H1 (cell line): ENCODE measurements at regions not wholly inside any gene's neighbourhood (a gene's known extent, or its start where the extent isn't known, plus 50 kb on each side); places are given as distances from the start of the nearest gene placed in this dataset.

Experiments
- EGR1 ChIP-seq: IDR thresholded peaks from 2 replicates; pipeline ENCODE4 v1.6.1; 2011; ENCODE audit warnings: low read depth, low read length, borderline replicate concordance
- PHF8 ChIP-seq: fragments of 200-600 bp; sonication (generic); conservative IDR thresholded peaks from 2 replicates; pipeline ENCODE4 v1.7.1; 2012; ENCODE audit warnings: low read depth, mild to moderate bottlenecking, inconsistent platforms, low read length, moderate library complexity
- POLR2AphosphoS5 ChIP-seq: IDR thresholded peaks from 2 replicates; pipeline ENCODE4 v1.6.1; 2011; ENCODE audit warnings: low read depth, low read length
- TF ChIP-seq, protein P1 (sequence below): fragments of 300-600 bp; sonication (generic); IDR thresholded peaks from 2 replicates; pipeline ENCODE4 v1.7.1; 2012; ENCODE audit warnings: low read length, moderate library complexity, mild to moderate bottlenecking, inconsistent platforms; ENCODE audit not compliant: insufficient replicate concordance

DNA sequence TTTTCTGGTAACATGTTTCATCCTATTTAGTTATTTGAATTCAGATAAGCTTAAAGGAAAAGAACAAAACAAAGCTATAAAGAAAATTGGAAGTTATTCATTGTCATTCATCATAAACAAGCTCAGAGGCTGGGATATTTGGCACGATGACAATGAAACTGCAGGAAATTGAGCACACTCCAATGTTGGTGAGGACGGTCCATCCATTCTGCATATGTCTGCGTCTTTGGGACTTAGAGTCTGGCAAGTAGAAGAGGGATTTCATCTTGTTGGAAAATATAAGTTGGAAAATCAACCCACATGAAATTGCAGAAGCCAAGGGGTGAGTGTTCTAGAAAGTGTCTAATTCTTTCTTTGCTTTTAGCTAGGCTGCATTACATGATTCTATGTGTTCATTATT lies 78.4 kb downstream of the HDGFL1 start (continued):
- TF ChIP-seq, protein P1, sequence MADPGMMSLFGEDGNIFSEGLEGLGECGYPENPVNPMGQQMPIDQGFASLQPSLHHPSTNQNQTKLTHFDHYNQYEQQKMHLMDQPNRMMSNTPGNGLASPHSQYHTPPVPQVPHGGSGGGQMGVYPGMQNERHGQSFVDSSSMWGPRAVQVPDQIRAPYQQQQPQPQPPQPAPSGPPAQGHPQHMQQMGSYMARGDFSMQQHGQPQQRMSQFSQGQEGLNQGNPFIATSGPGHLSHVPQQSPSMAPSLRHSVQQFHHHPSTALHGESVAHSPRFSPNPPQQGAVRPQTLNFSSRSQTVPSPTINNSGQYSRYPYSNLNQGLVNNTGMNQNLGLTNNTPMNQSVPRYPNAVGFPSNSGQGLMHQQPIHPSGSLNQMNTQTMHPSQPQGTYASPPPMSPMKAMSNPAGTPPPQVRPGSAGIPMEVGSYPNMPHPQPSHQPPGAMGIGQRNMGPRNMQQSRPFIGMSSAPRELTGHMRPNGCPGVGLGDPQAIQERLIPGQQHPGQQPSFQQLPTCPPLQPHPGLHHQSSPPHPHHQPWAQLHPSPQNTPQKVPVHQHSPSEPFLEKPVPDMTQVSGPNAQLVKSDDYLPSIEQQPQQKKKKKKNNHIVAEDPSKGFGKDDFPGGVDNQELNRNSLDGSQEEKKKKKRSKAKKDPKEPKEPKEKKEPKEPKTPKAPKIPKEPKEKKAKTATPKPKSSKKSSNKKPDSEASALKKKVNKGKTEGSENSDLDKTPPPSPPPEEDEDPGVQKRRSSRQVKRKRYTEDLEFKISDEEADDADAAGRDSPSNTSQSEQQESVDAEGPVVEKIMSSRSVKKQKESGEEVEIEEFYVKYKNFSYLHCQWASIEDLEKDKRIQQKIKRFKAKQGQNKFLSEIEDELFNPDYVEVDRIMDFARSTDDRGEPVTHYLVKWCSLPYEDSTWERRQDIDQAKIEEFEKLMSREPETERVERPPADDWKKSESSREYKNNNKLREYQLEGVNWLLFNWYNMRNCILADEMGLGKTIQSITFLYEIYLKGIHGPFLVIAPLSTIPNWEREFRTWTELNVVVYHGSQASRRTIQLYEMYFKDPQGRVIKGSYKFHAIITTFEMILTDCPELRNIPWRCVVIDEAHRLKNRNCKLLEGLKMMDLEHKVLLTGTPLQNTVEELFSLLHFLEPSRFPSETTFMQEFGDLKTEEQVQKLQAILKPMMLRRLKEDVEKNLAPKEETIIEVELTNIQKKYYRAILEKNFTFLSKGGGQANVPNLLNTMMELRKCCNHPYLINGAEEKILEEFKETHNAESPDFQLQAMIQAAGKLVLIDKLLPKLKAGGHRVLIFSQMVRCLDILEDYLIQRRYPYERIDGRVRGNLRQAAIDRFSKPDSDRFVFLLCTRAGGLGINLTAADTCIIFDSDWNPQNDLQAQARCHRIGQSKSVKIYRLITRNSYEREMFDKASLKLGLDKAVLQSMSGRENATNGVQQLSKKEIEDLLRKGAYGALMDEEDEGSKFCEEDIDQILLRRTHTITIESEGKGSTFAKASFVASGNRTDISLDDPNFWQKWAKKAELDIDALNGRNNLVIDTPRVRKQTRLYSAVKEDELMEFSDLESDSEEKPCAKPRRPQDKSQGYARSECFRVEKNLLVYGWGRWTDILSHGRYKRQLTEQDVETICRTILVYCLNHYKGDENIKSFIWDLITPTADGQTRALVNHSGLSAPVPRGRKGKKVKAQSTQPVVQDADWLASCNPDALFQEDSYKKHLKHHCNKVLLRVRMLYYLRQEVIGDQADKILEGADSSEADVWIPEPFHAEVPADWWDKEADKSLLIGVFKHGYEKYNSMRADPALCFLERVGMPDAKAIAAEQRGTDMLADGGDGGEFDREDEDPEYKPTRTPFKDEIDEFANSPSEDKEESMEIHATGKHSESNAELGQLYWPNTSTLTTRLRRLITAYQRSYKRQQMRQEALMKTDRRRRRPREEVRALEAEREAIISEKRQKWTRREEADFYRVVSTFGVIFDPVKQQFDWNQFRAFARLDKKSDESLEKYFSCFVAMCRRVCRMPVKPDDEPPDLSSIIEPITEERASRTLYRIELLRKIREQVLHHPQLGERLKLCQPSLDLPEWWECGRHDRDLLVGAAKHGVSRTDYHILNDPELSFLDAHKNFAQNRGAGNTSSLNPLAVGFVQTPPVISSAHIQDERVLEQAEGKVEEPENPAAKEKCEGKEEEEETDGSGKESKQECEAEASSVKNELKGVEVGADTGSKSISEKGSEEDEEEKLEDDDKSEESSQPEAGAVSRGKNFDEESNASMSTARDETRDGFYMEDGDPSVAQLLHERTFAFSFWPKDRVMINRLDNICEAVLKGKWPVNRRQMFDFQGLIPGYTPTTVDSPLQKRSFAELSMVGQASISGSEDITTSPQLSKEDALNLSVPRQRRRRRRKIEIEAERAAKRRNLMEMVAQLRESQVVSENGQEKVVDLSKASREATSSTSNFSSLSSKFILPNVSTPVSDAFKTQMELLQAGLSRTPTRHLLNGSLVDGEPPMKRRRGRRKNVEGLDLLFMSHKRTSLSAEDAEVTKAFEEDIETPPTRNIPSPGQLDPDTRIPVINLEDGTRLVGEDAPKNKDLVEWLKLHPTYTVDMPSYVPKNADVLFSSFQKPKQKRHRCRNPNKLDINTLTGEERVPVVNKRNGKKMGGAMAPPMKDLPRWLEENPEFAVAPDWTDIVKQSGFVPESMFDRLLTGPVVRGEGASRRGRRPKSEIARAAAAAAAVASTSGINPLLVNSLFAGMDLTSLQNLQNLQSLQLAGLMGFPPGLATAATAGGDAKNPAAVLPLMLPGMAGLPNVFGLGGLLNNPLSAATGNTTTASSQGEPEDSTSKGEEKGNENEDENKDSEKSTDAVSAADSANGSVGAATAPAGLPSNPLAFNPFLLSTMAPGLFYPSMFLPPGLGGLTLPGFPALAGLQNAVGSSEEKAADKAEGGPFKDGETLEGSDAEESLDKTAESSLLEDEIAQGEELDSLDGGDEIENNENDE, result no peak
- TF ChIP-seq EGR1 (no peak), PHF8 (no peak), POLR2AphosphoS5 (no peak)
